GM20000 (cell line): ENCODE measurements at regions not wholly inside any gene's neighbourhood (a gene's known extent, or its start where the extent isn't known, plus 50 kb on each side); places are given as distances from the start of the nearest gene placed in this dataset.
"Not testable (repeated sequence)": the region's sequence is repeated elsewhere in the genome, so short reads cannot be mapped to it uniquely, and the experiment has no call there.

ENCODE experiments used
- DNase-seq: peaks from one replicate; pipeline ENCODE4 v3.0.0; 2012; ENCODE audit warnings: low spot score
- CTCF ChIP-seq: IDR thresholded peaks from 2 replicates; pipeline ENCODE4 v1.5.1; 2012; ENCODE audit warnings: mild to moderate bottlenecking, control low read depth; ENCODE audit errors: extremely low read depth, missing control alignments

GRCh38 chr11:116348226-116348625, 424.6 kb downstream of the BUD13 start:
- TF ChIP-seq CTCF: no peak
- DNase-seq: no peak

GRCh38 chr11:116345575-116345974, 427.2 kb downstream of the BUD13 start:
- TF ChIP-seq CTCF: no peak
- DNase-seq: no peak

- no peak for DNase-seq
- TF ChIP-seq CTCF: no peak
Measured at GRCh38 chr11:116344601-116345000, 428.2 kb downstream of the BUD13 start.

- TF ChIP-seq CTCF: no peak
- no peak for DNase-seq
Measured at GRCh38 chr11:116343270-116343669, 429.5 kb downstream of the BUD13 start.

GRCh38 chr11:116342148-116342547, 430.6 kb downstream of the BUD13 start:
- TF ChIP-seq CTCF: no peak
- no peak for DNase-seq

GRCh38 chr11:116339306-116340098, 433.3 kb downstream of the BUD13 start:
- TF ChIP-seq CTCF: no peak
- no peak for DNase-seq

- DNase-seq: not testable (repeated sequence)
Measured at GRCh38 chr11:116338500-116338899, 434.3 kb downstream of the BUD13 start.

- no peak for TF ChIP-seq CTCF
- no peak for DNase-seq
Measured at GRCh38 chr11:116336540-116336939, 436.2 kb downstream of the BUD13 start.
